GM12864 (cell line): ENCODE measurements at regions not wholly inside any gene's neighbourhood (a gene's known extent, or its start where the extent isn't known, plus 50 kb on each side); places are given as distances from the start of the nearest gene placed in this dataset.

Source experiments
- DNase-seq: peaks from one replicate; pipeline ENCODE4 v3.0.0-alpha.2; 2011; ENCODE audit warnings: low read depth
- H3K4me3 ChIP-seq: 2 replicates; pipeline ENCODE4 v1.5.1; 2011; ENCODE audit warnings: mild to moderate bottlenecking, low read depth, low read length, control low read depth
- TF ChIP-seq, protein P1 (sequence below): IDR thresholded peaks from 2 replicates; pipeline ENCODE4 v1.5.1; 2011; ENCODE audit warnings: low read depth, mild to moderate bottlenecking, moderate library complexity, low read length, control low read depth, inconsistent platforms; ENCODE audit errors: missing control alignments

- DNase-seq, result no peak
- TF ChIP-seq, protein P1, sequence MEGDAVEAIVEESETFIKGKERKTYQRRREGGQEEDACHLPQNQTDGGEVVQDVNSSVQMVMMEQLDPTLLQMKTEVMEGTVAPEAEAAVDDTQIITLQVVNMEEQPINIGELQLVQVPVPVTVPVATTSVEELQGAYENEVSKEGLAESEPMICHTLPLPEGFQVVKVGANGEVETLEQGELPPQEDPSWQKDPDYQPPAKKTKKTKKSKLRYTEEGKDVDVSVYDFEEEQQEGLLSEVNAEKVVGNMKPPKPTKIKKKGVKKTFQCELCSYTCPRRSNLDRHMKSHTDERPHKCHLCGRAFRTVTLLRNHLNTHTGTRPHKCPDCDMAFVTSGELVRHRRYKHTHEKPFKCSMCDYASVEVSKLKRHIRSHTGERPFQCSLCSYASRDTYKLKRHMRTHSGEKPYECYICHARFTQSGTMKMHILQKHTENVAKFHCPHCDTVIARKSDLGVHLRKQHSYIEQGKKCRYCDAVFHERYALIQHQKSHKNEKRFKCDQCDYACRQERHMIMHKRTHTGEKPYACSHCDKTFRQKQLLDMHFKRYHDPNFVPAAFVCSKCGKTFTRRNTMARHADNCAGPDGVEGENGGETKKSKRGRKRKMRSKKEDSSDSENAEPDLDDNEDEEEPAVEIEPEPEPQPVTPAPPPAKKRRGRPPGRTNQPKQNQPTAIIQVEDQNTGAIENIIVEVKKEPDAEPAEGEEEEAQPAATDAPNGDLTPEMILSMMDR, result no peak
- no peak overlapping the region for H3K4me3 ChIP-seq
Measured at GRCh38 chr2:221752781-221753180, 180.7 kb upstream of the EPHA4 start.

GRCh38 chr2:221750316-221750715 lies 178.2 kb upstream of the EPHA4 start:
- H3K4me3 ChIP-seq, result no peak overlapping the region
- TF ChIP-seq, protein P1, result no peak
- no peak for DNase-seq

DNA sequence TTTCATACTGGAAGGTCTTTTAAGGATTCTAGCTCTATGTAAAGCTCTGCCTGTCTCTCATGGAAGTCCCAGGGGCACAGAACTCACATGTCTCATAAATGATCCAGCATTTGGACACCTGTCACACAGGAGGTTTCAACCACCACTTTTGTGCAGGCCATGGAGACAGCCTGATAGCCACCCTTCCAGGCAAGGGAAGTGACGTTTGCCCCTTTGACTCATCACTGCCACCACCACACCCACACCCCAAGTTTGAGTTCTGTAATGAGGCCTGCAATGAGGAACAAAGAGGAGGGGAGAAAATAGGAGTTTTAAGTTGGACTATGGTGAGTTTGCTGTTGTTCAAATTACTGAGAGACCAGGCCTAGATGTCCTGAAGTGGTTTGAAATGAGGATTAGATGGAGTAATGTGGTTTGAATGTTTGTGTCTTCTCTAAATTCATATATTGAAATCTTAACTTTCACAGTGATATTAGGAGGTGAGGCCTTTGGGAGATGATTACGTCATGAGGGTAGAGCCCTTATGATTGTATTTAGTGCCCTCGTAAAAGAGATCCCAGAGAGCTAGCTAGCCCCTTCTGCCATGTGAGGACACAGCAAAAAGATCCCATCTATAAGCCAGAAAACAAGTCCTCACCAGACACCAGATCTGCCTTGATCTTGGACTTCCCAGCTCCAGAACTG lies 175.3 kb upstream of the EPHA4 start:
- no peak for DNase-seq
- H3K4me3 ChIP-seq, result no peak overlapping the region
- TF ChIP-seq, protein P1, result no peak

DNA sequence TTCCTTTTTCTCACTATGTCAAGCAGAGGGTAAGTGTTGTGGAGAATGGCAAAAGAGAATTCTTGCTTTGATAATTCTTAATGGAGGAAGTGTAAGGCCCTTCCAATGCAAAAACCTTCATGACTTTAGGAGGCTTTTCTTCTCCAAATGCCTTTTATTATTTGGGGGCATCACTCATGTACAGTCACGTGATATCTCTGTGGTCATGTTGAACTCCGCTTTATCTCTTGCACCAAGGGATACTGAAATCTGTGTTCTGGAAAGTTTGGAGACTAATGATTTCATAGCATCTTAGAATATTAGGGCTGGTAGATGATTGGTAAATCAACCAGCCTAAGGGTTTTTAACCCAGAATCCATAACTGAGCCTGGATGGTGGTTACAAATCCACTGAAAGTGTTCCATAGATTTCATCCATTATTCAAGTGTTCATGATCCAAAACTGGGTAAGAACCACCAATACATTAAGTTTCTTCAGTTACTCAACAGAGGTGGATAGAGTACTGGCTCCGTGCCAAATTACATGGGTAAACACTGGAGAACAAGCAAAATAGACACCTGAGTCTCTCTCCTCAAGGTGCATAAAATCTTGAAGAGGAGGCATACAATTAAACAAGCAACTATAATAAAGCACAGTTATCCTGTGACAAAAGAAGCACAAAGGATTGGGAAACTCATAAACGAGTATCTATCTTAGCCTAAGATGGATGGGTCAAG lies 169.6 kb upstream of the EPHA4 start:
- no peak overlapping the region for H3K4me3 ChIP-seq
- TF ChIP-seq, protein P1, result no peak
- DNase-seq, result no peak

GRCh38 chr2:221731432-221732145 lies 159.5 kb upstream of the EPHA4 start:
- TF ChIP-seq, protein P1, result no peak
- H3K4me3 ChIP-seq, result no peak overlapping the region
- DNase-seq, result no peak

DNA sequence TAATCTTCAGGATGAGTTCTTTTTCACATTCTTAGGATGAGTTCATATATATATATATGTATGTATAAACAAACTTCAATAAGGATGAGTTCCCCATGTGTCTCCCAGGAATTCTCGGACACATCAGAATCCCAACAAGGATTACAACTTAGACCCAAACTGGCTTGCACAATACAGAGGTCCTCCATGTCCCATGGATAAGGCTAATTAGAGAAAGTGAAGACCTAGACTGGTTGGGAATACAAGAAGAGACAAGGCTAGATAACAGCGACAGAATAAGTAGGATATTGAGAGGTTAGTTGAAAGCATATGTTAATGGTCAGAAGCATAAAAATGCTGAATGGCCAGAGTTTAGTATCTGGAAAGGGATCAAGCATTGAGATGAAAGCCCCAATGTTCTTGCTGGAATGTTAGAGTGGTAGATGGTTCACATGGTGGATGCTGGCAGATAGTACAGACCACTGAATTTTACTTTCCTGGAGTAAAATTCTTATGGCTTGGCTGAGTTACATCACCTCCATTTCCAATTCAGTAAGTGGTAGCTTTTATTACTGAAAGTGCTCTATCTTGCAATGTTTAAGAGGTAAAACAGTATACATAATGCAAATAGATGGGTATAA lies 154.9 kb upstream of the EPHA4 start:
- no peak for DNase-seq
- H3K4me3 ChIP-seq, result no peak overlapping the region
- TF ChIP-seq, protein P1, result no peak
